GM13977 (cell line): ENCODE measurements at regions not wholly inside any gene's neighbourhood (a gene's known extent, or its start where the extent isn't known, plus 50 kb on each side); places are given as distances from the start of the nearest gene placed in this dataset.

Experiments used
- DNase-seq: peaks from one replicate; pipeline ENCODE4 v3.0.0; 2012; ENCODE audit warnings: low spot score
- CTCF ChIP-seq: IDR thresholded peaks from 2 replicates; pipeline ENCODE4 v1.5.1; 2012; ENCODE audit warnings: mild to moderate bottlenecking, control low read depth; ENCODE audit not compliant: insufficient read depth; ENCODE audit errors: extremely low read depth, missing control alignments
- in situ Hi-C: fragments of 300-500 bp; cut with MboI; formaldehyde crosslinking; loops from one replicate; pipeline ENCODE4 v1.12.0; 2022; ENCODE audit warnings: low sequenced_read_pairs, low pct_unique_long_range_greater_than_20kb, mixed read lengths, inconsistent platforms; ENCODE audit not compliant: unreplicated experiment

GRCh38 chr10:30793093-30793492 lies 163.5 kb upstream of the LYZL2 start:
- no peak for TF ChIP-seq CTCF
- DNase-seq: no peak
- in situ Hi-C loops: loop anchor here (25.0 kb wide), 1 partner anchor 694 kb away; no protein-coding TSS in a partner anchor

GRCh38 chr10:30792025-30792424 lies 162.5 kb upstream of the LYZL2 start:
- in situ Hi-C loops: loop anchor here (25.0 kb wide), 1 partner anchor 695 kb away; no protein-coding TSS in a partner anchor
- no peak for DNase-seq
- TF ChIP-seq CTCF: no peak

GRCh38 chr10:30791197-30791611 lies 161.7 kb upstream of the LYZL2 start:
- no peak for TF ChIP-seq CTCF
- DNase-seq: no peak
- in situ Hi-C loops: loop anchor here (25.0 kb wide), 1 partner anchor 696 kb away; no protein-coding TSS in a partner anchor

GRCh38 chr10:30789806-30790205 lies 160.3 kb upstream of the LYZL2 start:
- TF ChIP-seq CTCF: no peak
- in situ Hi-C loops: loop anchor here (10.0 to 25.0 kb wide), 2 partner anchors 697 to 1025 kb away; no protein-coding TSS in a partner anchor

GRCh38 chr10:30788307-30788706 lies 158.8 kb upstream of the LYZL2 start:
- in situ Hi-C loops: loop anchor here (10.0 to 25.0 kb wide), 2 partner anchors 699 to 1026 kb away; no protein-coding TSS in a partner anchor
- DNase-seq: no peak
- no peak for TF ChIP-seq CTCF

More at GRCh38 chr10:30789806-30790205, 160.3 kb upstream of the LYZL2 start:
- no peak for DNase-seq

- no peak for TF ChIP-seq CTCF
- in situ Hi-C loops: loop anchor here (10.0 to 25.0 kb wide), 2 partner anchors 700 to 1028 kb away; no protein-coding TSS in a partner anchor
- no peak for DNase-seq
These were observed 157.4 kb upstream of the LYZL2 start for GRCh38 chr10:30786906-30787305.
